ENCODE measurements at regions not wholly inside any gene's neighbourhood (a gene's known extent, or its start where the extent isn't known, plus 50 kb on each side); places are given as distances from the start of the nearest gene placed in this dataset.

- intact Hi-C loops (cut with DNase I) = no loop called here
- 73 to 79% (median 74%) methylated on average over 8 of the region's 8 CpGs for WGBS, 4 donors
Measured at GRCh38 chr2:157192445-157193423, 64.8 kb upstream of the GALNT5 start.

GRCh38 chr2:157193461-157193860 lies 64.0 kb upstream of the GALNT5 start:
- intact Hi-C loops (cut with DNase I) = no loop called here
- no peak overlapping the region for H3K27ac ChIP-seq
- no peaks in the 10 kb centered on the region for H3K4me1 ChIP-seq (replicated peaks in 1 of 2)
- DNase-seq = no peak
- no peaks in the 10 kb centered on the region for H3K27me3 ChIP-seq
- no peak for TF ChIP-seq POLR2A (IDR thresholded peaks at IDR 0.05)
- TF ChIP-seq CTCF (IDR thresholded peaks at IDR 0.05) = no peak
- H3K9me3 ChIP-seq (replicated peaks in 1 of 3) = no peaks in the 10 kb centered on the region
- no peaks in the 10 kb centered on the region for H3K36me3 ChIP-seq (replicated peaks in 1 of 2)
- no peak overlapping the region for H3K4me3 ChIP-seq

More at GRCh38 chr2:157192445-157193423, 64.8 kb upstream of the GALNT5 start:
- Histone ChIP-seq H3K4me3 (no peak overlapping the region), H3K27me3 (no peaks in the 10 kb centered on the region), H3K4me1 (replicated peaks in 1 of 2) (no peaks in the 10 kb centered on the region), H3K9me3 (replicated peaks in 1 of 3) (no peaks in the 10 kb centered on the region), H3K27ac (no peak overlapping the region), H3K36me3 (replicated peaks in 1 of 2) (no peaks in the 10 kb centered on the region)
- TF ChIP-seq POLR2A (IDR thresholded peaks at IDR 0.05) (no peak), CTCF (IDR thresholded peaks at IDR 0.05) (no peak)
- DNase-seq = no peak

- intact Hi-C loops (cut with DNase I) = no loop called here
- Histone ChIP-seq H3K4me1 (replicated peaks in 1 of 2) (no peaks in the 10 kb centered on the region), H3K36me3 (replicated peaks in 1 of 2) (no peaks in the 10 kb centered on the region), H3K4me3 (no peak overlapping the region), H3K27ac (no peak overlapping the region), H3K9me3 (replicated peaks in 1 of 3) (no peaks in the 10 kb centered on the region), H3K27me3 (no peaks in the 10 kb centered on the region)
- DNase-seq = peak in 5 of 7 donors; percentile 17 to 65 (median 42)
- TF ChIP-seq CTCF (IDR thresholded peaks at IDR 0.05) (peak; percentile 44 to 84 (median 73)), POLR2A (IDR thresholded peaks at IDR 0.05) (no peak)
- WGBS, 4 donors = 0 to 4% (median 1%) methylated on average over 2 of the region's 2 CpGs
Measured at GRCh38 chr2:157194097-157194688, 63.3 kb upstream of the GALNT5 start.

GRCh38 chr2:157194844-157195243 lies 62.7 kb upstream of the GALNT5 start:
- Histone ChIP-seq H3K36me3 (replicated peaks in 1 of 2) (no peaks in the 10 kb centered on the region), H3K4me3 (no peak overlapping the region), H3K9me3 (replicated peaks in 1 of 3) (no peaks in the 10 kb centered on the region), H3K27me3 (no peaks in the 10 kb centered on the region), H3K4me1 (replicated peaks in 1 of 2) (no peaks in the 10 kb centered on the region), H3K27ac (no peak overlapping the region)
- TF ChIP-seq CTCF (IDR thresholded peaks at IDR 0.05) = no peak
- TF ChIP-seq POLR2A (IDR thresholded peaks at IDR 0.05) = no peak
- DNase-seq = no peak
- intact Hi-C loops (cut with DNase I) = loop anchor here in 1 of 2 donors (5.0 kb wide), 1 partner anchor 1823 kb away; no protein-coding TSS in a partner anchor
- WGBS, 4 donors = 62 to 73% (median 65%) methylated on average over 4 of the region's 4 CpGs

All from adrenal gland (tissue), 9 donors.